Neuronal stem cell (in vitro differentiated cells): ENCODE measurements at regions not wholly inside any gene's neighbourhood (a gene's known extent, or its start where the extent isn't known, plus 50 kb on each side); places are given as distances from the start of the nearest gene placed in this dataset.

Experiments used
- DNase-seq: peaks from one replicate; pipeline ENCODE4 v3.0.0-alpha.2; 2013; ENCODE audit warnings: low spot score
- H2AFZ ChIP-seq: one replicate; pipeline ENCODE4 v1.6.1; 2013; ENCODE audit warnings: mild to moderate bottlenecking, low read length, inconsistent platforms
- H2AK5ac ChIP-seq: 2 replicates; pipeline ENCODE4 v1.6.1; 2013; ENCODE audit warnings: low read depth, mild to moderate bottlenecking, inconsistent platforms, low read length, moderate library complexity, mixed read lengths
- H2BK120ac ChIP-seq: 2 replicates; pipeline ENCODE4 v1.6.1; 2013; ENCODE audit warnings: low read depth, mild to moderate bottlenecking, inconsistent platforms, low read length, moderate library complexity, mixed read lengths
- H2BK12ac ChIP-seq: one replicate; pipeline ENCODE4 v1.6.1; 2013; ENCODE audit warnings: low read length, inconsistent platforms
- H2BK15ac ChIP-seq: 2 replicates; pipeline ENCODE4 v1.6.1; 2013; ENCODE audit warnings: mild to moderate bottlenecking, low read length, inconsistent platforms, mixed read lengths
- H2BK5ac ChIP-seq: one replicate; pipeline ENCODE4 v1.6.1; 2013; ENCODE audit warnings: inconsistent platforms, mild to moderate bottlenecking, low read length, moderate library complexity
- H3K14ac ChIP-seq: one replicate; pipeline ENCODE4 v1.6.1; 2013; ENCODE audit warnings: low read length, inconsistent platforms
- H3K18ac ChIP-seq: 2 replicates; pipeline ENCODE4 v1.6.1; 2013; ENCODE audit warnings: low read length, inconsistent platforms
- H3K23ac ChIP-seq: 2 replicates; pipeline ENCODE4 v1.6.1; 2013; ENCODE audit warnings: low read depth, mild to moderate bottlenecking, mixed read lengths, low read length, inconsistent platforms; ENCODE audit not compliant: poor library complexity
- H3K27ac ChIP-seq: replicated peaks from 3 replicates; pipeline ENCODE4 v1.5.1; 2013; ENCODE audit warnings: low read length, inconsistent platforms
- H3K27me3 ChIP-seq, 3 experiments: 2 replicates each; pipeline ENCODE4 v1.6.1; 2013; ENCODE audit warnings: low read length in 3 of 3, mild to moderate bottlenecking in 2 of 3, inconsistent platforms in 1 of 3, low read depth in 1 of 3, mixed read lengths in 1 of 3, moderate library complexity in 1 of 3; ENCODE audit not compliant: control insufficient read depth in 3 of 3, insufficient read depth in 3 of 3
- H3K36me3 ChIP-seq, 2 donors: replicated peaks in 1 of 2; 2 replicates each; pipeline ENCODE4 v1.6.1; 2013; ENCODE audit warnings: low read length in 2 of 2; ENCODE audit not compliant: control insufficient read depth in 2 of 2, insufficient read depth in 2 of 2
- H3K4ac ChIP-seq: 2 replicates; pipeline ENCODE4 v1.6.1; 2013; ENCODE audit warnings: inconsistent platforms, mild to moderate bottlenecking, low read length, moderate library complexity
- H3K4me1 ChIP-seq, 2 donors: 1 replicate in 1 of 2; 2 replicates in 1 of 2; pipeline ENCODE4 v1.6.1; 2013; ENCODE audit warnings: low read length in 2 of 2, low read depth in 1 of 2; ENCODE audit not compliant: control insufficient read depth in 2 of 2, insufficient read depth in 1 of 2
- H3K4me2 ChIP-seq: one replicate; pipeline ENCODE4 v1.6.1; 2013; ENCODE audit warnings: mild to moderate bottlenecking, low read length, inconsistent platforms; ENCODE audit not compliant: insufficient read depth, poor library complexity, severe bottlenecking
- H3K4me3 ChIP-seq, 2 donors: 2 replicates each; pipeline ENCODE4 v1.5.1; 2013; ENCODE audit warnings: low read length in 2 of 2, mild to moderate bottlenecking in 2 of 2, inconsistent platforms in 1 of 2, moderate library complexity in 1 of 2
- H3K79me1 ChIP-seq: one replicate; pipeline ENCODE4 v1.6.1; 2013; ENCODE audit warnings: low read depth, mild to moderate bottlenecking, inconsistent platforms, low read length, moderate library complexity
- H3K9ac ChIP-seq: one replicate; pipeline ENCODE4 v1.6.1; 2013; ENCODE audit warnings: mild to moderate bottlenecking, low read depth, low read length, inconsistent platforms; ENCODE audit not compliant: poor library complexity
- H3K9me3 ChIP-seq, 2 donors: replicated peaks in 1 of 2; 2 replicates each; pipeline versions ENCODE3 to v1.6.1; 2013; ENCODE audit warnings: low read length in 2 of 2, mild to moderate bottlenecking in 2 of 2, inconsistent platforms in 1 of 2, low read depth in 1 of 2, mixed read lengths in 1 of 2, moderate library complexity in 1 of 2; ENCODE audit not compliant: control insufficient read depth in 2 of 2, insufficient read depth in 1 of 2
- H4K8ac ChIP-seq: one replicate; pipeline ENCODE4 v1.6.1; 2013; ENCODE audit warnings: low read depth, mild to moderate bottlenecking, inconsistent platforms, low read length, moderate library complexity
- H4K91ac ChIP-seq: one replicate; pipeline ENCODE4 v1.6.1; 2013; ENCODE audit warnings: low read length, low read depth, mild to moderate bottlenecking, inconsistent platforms; ENCODE audit not compliant: poor library complexity
- WGBS, 2 donors: extraction: QIAGEN DNeasy Blood & Tissue Kit; methylation state at CpG; one replicate each; pipeline ENCODE4 v1.1.7; 2013; ENCODE audit warnings: missing lambda C conversion rate in 2 of 2, mixed read lengths in 1 of 2; ENCODE audit not compliant: insufficient read length in 2 of 2, insufficient replicate concordance in 1 of 2; ENCODE audit errors: extremely low coverage in 2 of 2; 5-methylcytosine and 5-hydroxymethylcytosine counted together

- H2AFZ ChIP-seq, result no peak overlapping the region
- H3K18ac ChIP-seq, result no peak overlapping the region
- H3K9me3 ChIP-seq, result no peaks in the 10 kb centered on the region
- no peak overlapping the region for H2BK120ac ChIP-seq
- H3K14ac ChIP-seq, result no peak overlapping the region
- H2BK12ac ChIP-seq, result no peak overlapping the region
- H3K79me1 ChIP-seq, result no peaks in the 10 kb centered on the region
- no peak overlapping the region for H3K4me3 ChIP-seq
- no peak overlapping the region for H2AK5ac ChIP-seq
- no peak overlapping the region for H3K9ac ChIP-seq
- H3K36me3 ChIP-seq, result no peaks in the 10 kb centered on the region
- WGBS, 2 donors, result no CpG with 5 or more reads among the region's 5 CpGs
- H3K4ac ChIP-seq, result no peak overlapping the region
- H3K4me2 ChIP-seq, result no peak overlapping the region
- DNase-seq, result no peak
- no peak overlapping the region for H2BK15ac ChIP-seq
- H3K27me3 ChIP-seq, result no peaks in the 10 kb centered on the region
- H4K91ac ChIP-seq, result no peak overlapping the region
- no peak overlapping the region for H3K27ac ChIP-seq
- H3K23ac ChIP-seq, result no peak overlapping the region
- H4K8ac ChIP-seq, result no peak overlapping the region
- no peaks in the 10 kb centered on the region for H3K4me1 ChIP-seq
- H2BK5ac ChIP-seq, result no peak overlapping the region
These were observed 60.6 kb upstream of the ADRA1B start for GRCh38 chr5:159855476-159856191.

GRCh38 chr5:159858871-159859270 is 57.4 kb upstream of the ADRA1B start:
- Histone ChIP-seq H3K9ac (no peak overlapping the region), H2BK12ac (no peak overlapping the region), H3K79me1 (no peaks in the 10 kb centered on the region), H3K4me1 (no peaks in the 10 kb centered on the region), H3K27ac (no peak overlapping the region), H3K27me3 (no peaks in the 10 kb centered on the region), H4K91ac (no peak overlapping the region), H3K36me3 (no peaks in the 10 kb centered on the region), H3K18ac (peak overlapping the region; percentile 18), H2BK15ac (no peak overlapping the region), H2AK5ac (no peak overlapping the region), H2AFZ (no peak overlapping the region), H3K4ac (no peak overlapping the region), H2BK120ac (no peak overlapping the region), H3K14ac (no peak overlapping the region), H2BK5ac (no peak overlapping the region), H3K23ac (peak overlapping the region; percentile 20), H3K4me2 (no peak overlapping the region), H4K8ac (no peak overlapping the region), H3K4me3 (no peak overlapping the region), H3K9me3 (no peaks in the 10 kb centered on the region)
- no CpG with 5 or more reads among the region's 2 CpGs for WGBS, 2 donors
- DNase-seq, result no peak

- Histone ChIP-seq H2AFZ (no peak overlapping the region), H3K4me3 (no peak overlapping the region), H2AK5ac (no peak overlapping the region), H3K36me3 (no peaks in the 10 kb centered on the region), H3K27me3 (no peaks in the 10 kb centered on the region), H3K4me1 (no peaks in the 10 kb centered on the region), H3K79me1 (no peaks in the 10 kb centered on the region), H3K4ac (no peak overlapping the region), H4K91ac (no peak overlapping the region), H3K23ac (no peak overlapping the region), H3K27ac (no peak overlapping the region), H3K9ac (no peak overlapping the region), H3K4me2 (no peak overlapping the region), H3K18ac (no peak overlapping the region), H2BK12ac (no peak overlapping the region), H3K14ac (no peak overlapping the region), H2BK120ac (no peak overlapping the region), H4K8ac (no peak overlapping the region), H2BK15ac (no peak overlapping the region), H3K9me3 (no peaks in the 10 kb centered on the region), H2BK5ac (no peak overlapping the region)
- no peak for DNase-seq
- no CpG with 5 or more reads among the region's 3 CpGs for WGBS, 2 donors
These were observed 55.2 kb upstream of the ADRA1B start for GRCh38 chr5:159861086-159861485.

GRCh38 chr5:159864885-159865691 is 51.2 kb upstream of the ADRA1B start:
- Histone ChIP-seq H3K4me3 (no peak overlapping the region), H3K27me3 (no peaks in the 10 kb centered on the region), H2AFZ (no peak overlapping the region), H3K9ac (no peak overlapping the region), H4K8ac (no peak overlapping the region), H3K27ac (no peak overlapping the region), H2BK5ac (no peak overlapping the region), H2BK12ac (no peak overlapping the region), H3K23ac (no peak overlapping the region), H3K4ac (no peak overlapping the region), H4K91ac (no peak overlapping the region), H2AK5ac (no peak overlapping the region), H3K9me3 (no peaks in the 10 kb centered on the region), H3K14ac (no peak overlapping the region), H3K4me1 (no peaks in the 10 kb centered on the region), H2BK15ac (no peak overlapping the region), H3K36me3 (no peaks in the 10 kb centered on the region), H3K79me1 (no peaks in the 10 kb centered on the region), H3K4me2 (no peak overlapping the region), H2BK120ac (no peak overlapping the region), H3K18ac (no peak overlapping the region)
- DNase-seq, result no peak
- no CpG with 5 or more reads among the region's 13 CpGs for WGBS, 2 donors
